ENCODE measurements at regions not wholly inside any gene's neighbourhood (a gene's known extent, or its start where the extent isn't known, plus 50 kb on each side); places are given as distances from the start of the nearest gene placed in this dataset.

GRCh38 chr2:217294211-217294610 lies 434.3 kb upstream of the TNP1 start:
- DNase-seq (ENCODE audit: insufficient read length, low spot score) = no peak
- FAIRE-seq = no peak
- TF ChIP-seq POU2F2 (IDR thresholded peaks at IDR 0.05; ENCODE audit: low read depth, low read length) = no peak
- TF ChIP-seq PAX5 (IDR thresholded peaks at IDR 0.05; ENCODE audit: insufficient read depth, low read length, severe bottlenecking) = no peak
- TF ChIP-seq POLR2AphosphoS5 (IDR thresholded peaks at IDR 0.05; ENCODE audit: low read depth, low read length) = no peak
- TF ChIP-seq TAF1 (IDR thresholded peaks at IDR 0.05; ENCODE audit: low read depth, low read length) = no peak
- no peak for TF ChIP-seq SPI1 (IDR thresholded peaks at IDR 0.05; ENCODE audit: low read depth, low read length)
- no peak for TF ChIP-seq POLR2A (IDR thresholded peaks at IDR 0.05; ENCODE audit: low read depth, low read length)

GRCh38 chr2:217293607-217294006 lies 433.7 kb upstream of the TNP1 start:
- TF ChIP-seq SPI1 (IDR thresholded peaks at IDR 0.05; ENCODE audit: low read depth, low read length) = no peak
- TF ChIP-seq POU2F2 (IDR thresholded peaks at IDR 0.05; ENCODE audit: low read depth, low read length) = no peak
- no peak for TF ChIP-seq POLR2AphosphoS5 (IDR thresholded peaks at IDR 0.05; ENCODE audit: low read depth, low read length)
- TF ChIP-seq POLR2A (IDR thresholded peaks at IDR 0.05; ENCODE audit: low read depth, low read length) = no peak
- no peak for TF ChIP-seq TAF1 (IDR thresholded peaks at IDR 0.05; ENCODE audit: low read depth, low read length)
- TF ChIP-seq PAX5 (IDR thresholded peaks at IDR 0.05; ENCODE audit: insufficient read depth, low read length, severe bottlenecking) = no peak
- FAIRE-seq (no peak), DNase-seq (ENCODE audit: insufficient read length, low spot score) (no peak)

GRCh38 chr2:217293046-217293445 lies 433.2 kb upstream of the TNP1 start:
- FAIRE-seq (no peak), DNase-seq (ENCODE audit: insufficient read length, low spot score) (no peak)
- no peak for TF ChIP-seq POU2F2 (IDR thresholded peaks at IDR 0.05; ENCODE audit: low read depth, low read length)
- TF ChIP-seq POLR2AphosphoS5 (IDR thresholded peaks at IDR 0.05; ENCODE audit: low read depth, low read length) = no peak
- TF ChIP-seq TAF1 (IDR thresholded peaks at IDR 0.05; ENCODE audit: low read depth, low read length) = no peak
- no peak for TF ChIP-seq PAX5 (IDR thresholded peaks at IDR 0.05; ENCODE audit: insufficient read depth, low read length, severe bottlenecking)
- TF ChIP-seq SPI1 (IDR thresholded peaks at IDR 0.05; ENCODE audit: low read depth, low read length) = no peak
- TF ChIP-seq POLR2A (IDR thresholded peaks at IDR 0.05; ENCODE audit: low read depth, low read length) = no peak

- TF ChIP-seq POLR2A (IDR thresholded peaks at IDR 0.05; ENCODE audit: low read depth, low read length) (no peak), PAX5 (IDR thresholded peaks at IDR 0.05; ENCODE audit: insufficient read depth, low read length, severe bottlenecking) (no peak), POLR2AphosphoS5 (IDR thresholded peaks at IDR 0.05; ENCODE audit: low read depth, low read length) (no peak), POU2F2 (IDR thresholded peaks at IDR 0.05; ENCODE audit: low read depth, low read length) (no peak), TAF1 (IDR thresholded peaks at IDR 0.05; ENCODE audit: low read depth, low read length) (no peak), SPI1 (IDR thresholded peaks at IDR 0.05; ENCODE audit: low read depth, low read length) (no peak)
- FAIRE-seq = no peak
- DNase-seq (ENCODE audit: insufficient read length, low spot score) = no peak
Observed at GRCh38 chr2:217291259-217291658, 431.4 kb upstream of the TNP1 start.

- FAIRE-seq (no peak), DNase-seq (ENCODE audit: insufficient read length, low spot score) (no peak)
- TF ChIP-seq POLR2A (IDR thresholded peaks at IDR 0.05; ENCODE audit: low read depth, low read length) = no peak
- no peak for TF ChIP-seq TAF1 (IDR thresholded peaks at IDR 0.05; ENCODE audit: low read depth, low read length)
- no peak for TF ChIP-seq SPI1 (IDR thresholded peaks at IDR 0.05; ENCODE audit: low read depth, low read length)
- no peak for TF ChIP-seq POLR2AphosphoS5 (IDR thresholded peaks at IDR 0.05; ENCODE audit: low read depth, low read length)
- TF ChIP-seq POU2F2 (IDR thresholded peaks at IDR 0.05; ENCODE audit: low read depth, low read length) = no peak
- no peak for TF ChIP-seq PAX5 (IDR thresholded peaks at IDR 0.05; ENCODE audit: insufficient read depth, low read length, severe bottlenecking)
Observed at GRCh38 chr2:217290467-217290866, 430.6 kb upstream of the TNP1 start.

GRCh38 chr2:217289907-217290280 lies 430.0 kb upstream of the TNP1 start:
- DNase-seq (ENCODE audit: insufficient read length, low spot score) (no peak), FAIRE-seq (no peak)
- TF ChIP-seq SPI1 (IDR thresholded peaks at IDR 0.05; ENCODE audit: low read depth, low read length) (no peak), PAX5 (IDR thresholded peaks at IDR 0.05; ENCODE audit: insufficient read depth, low read length, severe bottlenecking) (no peak), POLR2A (IDR thresholded peaks at IDR 0.05; ENCODE audit: low read depth, low read length) (no peak), POU2F2 (IDR thresholded peaks at IDR 0.05; ENCODE audit: low read depth, low read length) (no peak), POLR2AphosphoS5 (IDR thresholded peaks at IDR 0.05; ENCODE audit: low read depth, low read length) (no peak), TAF1 (IDR thresholded peaks at IDR 0.05; ENCODE audit: low read depth, low read length) (no peak)

GRCh38 chr2:217289177-217289906 lies 429.5 kb upstream of the TNP1 start:
- FAIRE-seq (no peak), DNase-seq (ENCODE audit: insufficient read length, low spot score) (no peak)
- TF ChIP-seq POLR2AphosphoS5 (IDR thresholded peaks at IDR 0.05; ENCODE audit: low read depth, low read length) (no peak), POU2F2 (IDR thresholded peaks at IDR 0.05; ENCODE audit: low read depth, low read length) (no peak)

- TF ChIP-seq PAX5 (IDR thresholded peaks at IDR 0.05; ENCODE audit: insufficient read depth, low read length, severe bottlenecking) = no peak
- no peak for TF ChIP-seq SPI1 (IDR thresholded peaks at IDR 0.05; ENCODE audit: low read depth, low read length)
- TF ChIP-seq POU2F2 (IDR thresholded peaks at IDR 0.05; ENCODE audit: low read depth, low read length) = no peak
- no peak for TF ChIP-seq POLR2A (IDR thresholded peaks at IDR 0.05; ENCODE audit: low read depth, low read length)
- no peak for TF ChIP-seq TAF1 (IDR thresholded peaks at IDR 0.05; ENCODE audit: low read depth, low read length)
- no peak for TF ChIP-seq POLR2AphosphoS5 (IDR thresholded peaks at IDR 0.05; ENCODE audit: low read depth, low read length)
- no peak for FAIRE-seq
- no peak for DNase-seq (ENCODE audit: insufficient read length, low spot score)
Observed at GRCh38 chr2:217288472-217289063, 428.7 kb upstream of the TNP1 start.

- DNase-seq (ENCODE audit: insufficient read length, low spot score) (no peak), FAIRE-seq (no peak)
- TF ChIP-seq SPI1 (IDR thresholded peaks at IDR 0.05; ENCODE audit: low read depth, low read length) (no peak), POU2F2 (IDR thresholded peaks at IDR 0.05; ENCODE audit: low read depth, low read length) (no peak), TAF1 (IDR thresholded peaks at IDR 0.05; ENCODE audit: low read depth, low read length) (no peak), POLR2A (IDR thresholded peaks at IDR 0.05; ENCODE audit: low read depth, low read length) (no peak), POLR2AphosphoS5 (IDR thresholded peaks at IDR 0.05; ENCODE audit: low read depth, low read length) (no peak), PAX5 (IDR thresholded peaks at IDR 0.05; ENCODE audit: insufficient read depth, low read length, severe bottlenecking) (no peak)
Observed at GRCh38 chr2:217286833-217287232, 427.0 kb upstream of the TNP1 start.
